K562 (cell line): ENCODE measurements at regions not wholly inside any gene's neighbourhood (a gene's known extent, or its start where the extent isn't known, plus 50 kb on each side); places are given as distances from the start of the nearest gene placed in this dataset.

Source experiments
- ATAC-seq: fragments of 200-7000 bp; cut with Tn5 transposase; 3 replicates; pipeline ENCODE4 v1.9.1; 2020; ENCODE audit warnings: moderate library complexity
- BruUV-seq: library from RNA; stranded (reverse); fragments of 400-500 nt; replicated peaks from 2 replicates; lab custom pipeline; 2021; lab: Mats Ljungman, UMichigan
- CTCF ChIA-PET: fragments of 300-600 bp; formaldehyde crosslinking; extraction: SDS; loops from one replicate; lab custom pipeline; 2021; ENCODE audit warnings: low intra/inter-chr PET ratio; lab: Yijun Ruan, JAX
- POLR2A ChIA-PET: fragments of 300-600, 350-650 bp; sonication (Branson Sonifier 250); formaldehyde crosslinking; extraction: SDS; loops from one replicate; lab custom pipeline; 2021; ENCODE audit warnings: antibody characterized with exemption, inconsistent platforms; lab: Yijun Ruan, JAX
- DNase-seq, 4 experiments: peaks; one replicate each; pipeline versions ENCODE4 v3.0.0 to v3.0.0-alpha.2; 2011 to 2018; ENCODE audit warnings: low spot score in 3 of 4, mixed read lengths in 3 of 4; ENCODE audit errors: extremely low read depth in 1 of 4
- FAIRE-seq: peaks from 2 replicates; lab custom pipeline; 2011; peaks lifted over from hg19 to GRCh38; lab: Jason Lieb, UNC
- H2AFZ ChIP-seq: 2 replicates; pipeline ENCODE4 v1.6.0; 2011; ENCODE audit warnings: low read depth, low read length, control low read depth, inconsistent platforms
- H3K27ac ChIP-seq: fragments of 200-600 bp; 3 replicates; pipeline ENCODE4 v1.8.0; 2011; ENCODE audit warnings: low read depth, mild to moderate bottlenecking, control low read depth, inconsistent platforms, low read length, moderate library complexity, mixed read lengths; ENCODE audit errors: extremely low read depth
- H3K27me3 ChIP-seq, 2 experiments: fragments of 300-600 bp in 1 of 2; 2 replicates in 1 of 2; 3 replicates in 1 of 2; pipeline versions ENCODE4 v1.6.0 to v1.8.0; 2011; ENCODE audit warnings: inconsistent platforms in 2 of 2, low read length in 2 of 2, mild to moderate bottlenecking in 1 of 2, mixed read lengths in 1 of 2, moderate library complexity in 1 of 2; ENCODE audit not compliant: control insufficient read depth in 2 of 2, insufficient read depth in 2 of 2
- H3K36me3 ChIP-seq: fragments of 300-600 bp; 3 replicates; pipeline ENCODE4 v1.8.0; 2011; ENCODE audit warnings: mild to moderate bottlenecking, low read length, inconsistent platforms; ENCODE audit not compliant: control insufficient read depth, insufficient read depth
- H3K4me1 ChIP-seq, 2 experiments: fragments of 200-600 bp in 1 of 2; replicated peaks in 1 of 2; 2 replicates in 1 of 2; 3 replicates in 1 of 2; pipeline versions ENCODE4 v1.5.1 to v1.8.0; 2011; ENCODE audit warnings: inconsistent platforms in 2 of 2, low read length in 2 of 2, mild to moderate bottlenecking in 1 of 2, mixed read lengths in 1 of 2, moderate library complexity in 1 of 2; ENCODE audit not compliant: control insufficient read depth in 2 of 2, insufficient read depth in 2 of 2
- H3K4me2 ChIP-seq: 2 replicates; pipeline ENCODE4 v1.6.1; 2011; ENCODE audit warnings: low read length, control low read depth, inconsistent platforms, mixed read lengths; ENCODE audit not compliant: insufficient read depth
- H3K4me3 ChIP-seq: fragments of 200-600 bp; sonication (generic), shearing (Covaris generic); 2 replicates; pipeline ENCODE4 v1.5.1; 2016; ENCODE audit warnings: control low read depth, inconsistent platforms
- H3K79me2 ChIP-seq: fragments of 200-600 bp; 3 replicates; pipeline ENCODE4 v1.8.0; 2011; ENCODE audit warnings: low read length, inconsistent platforms; ENCODE audit not compliant: control insufficient read depth, insufficient read depth
- H3K9ac ChIP-seq, 2 experiments: 2 replicates each; pipeline versions ENCODE4 v1.6.0 to v1.6.1; 2011; ENCODE audit warnings: low read depth in 2 of 2, low read length in 2 of 2, control low read depth in 1 of 2, inconsistent platforms in 1 of 2, mild to moderate bottlenecking in 1 of 2, mixed read lengths in 1 of 2; ENCODE audit not compliant: insufficient read depth in 1 of 2
- H3K9me1 ChIP-seq: one replicate; pipeline ENCODE4 v1.6.0; 2011; ENCODE audit warnings: inconsistent platforms, mild to moderate bottlenecking, low read length, moderate library complexity; ENCODE audit not compliant: control insufficient read depth, insufficient read depth
- H3K9me3 ChIP-seq: replicated peaks from 2 replicates; pipeline ENCODE4 v1.5.1; 2011; ENCODE audit warnings: low read depth, low read length, inconsistent platforms; ENCODE audit not compliant: control insufficient read depth, insufficient read depth
- H4K20me1 ChIP-seq: replicated peaks from 2 replicates; pipeline ENCODE4 v1.6.1; 2011; ENCODE audit warnings: low read length, inconsistent platforms, mixed read lengths; ENCODE audit not compliant: control insufficient read depth, insufficient read depth
- HBP1 ChIP-seq: fragments of 450-650 bp; formaldehyde crosslinking; IDR thresholded peaks from 2 replicates; pipeline ENCODE4 v1.4.0; 2022; ENCODE audit warnings: missing genetic modification characterization
- HES1 ChIP-seq: fragments of 450-650 bp; IDR thresholded peaks from 2 replicates; pipeline ENCODE4 v1.6.1; 2016; ENCODE audit warnings: low read depth, mild to moderate bottlenecking, moderate library complexity
- HMBOX1 ChIP-seq: sonication (generic); IDR thresholded peaks from 2 replicates; pipeline ENCODE4 v1.6.1; 2016
- HMG20A ChIP-seq: fragments of 450-650 bp; formaldehyde crosslinking; conservative IDR thresholded peaks from 2 replicates; pipeline ENCODE4 v1.4.0; 2020; ENCODE audit warnings: mild to moderate bottlenecking, mixed read lengths
- IRF2 ChIP-seq: sonication (generic); formaldehyde crosslinking; IDR thresholded peaks from 2 replicates; pipeline ENCODE4 v1.8.1; 2022; ENCODE audit warnings: mild to moderate bottlenecking, missing genetic modification reagents
- IRF9 ChIP-seq: fragments of 450-650 bp; IDR thresholded peaks from 2 replicates; pipeline ENCODE4 v1.6.1; 2016; ENCODE audit warnings: missing biosample characterization, missing genetic modification characterization
- MCM7 ChIP-seq, 2 experiments: fragments of 450-650 bp; IDR thresholded peaks; 2 replicates each; pipeline ENCODE4 v1.6.1; 2016 to 2018
- RBM22 ChIP-seq: fragments of 200-400 bp; formaldehyde crosslinking; IDR thresholded peaks from 2 replicates; pipeline ENCODE4 v1.6.1; 2018; ENCODE audit warnings: low read length, low read depth; ENCODE audit not compliant: poor library complexity, severe bottlenecking
- SETDB1 ChIP-seq: IDR thresholded peaks from one replicate; pipeline ENCODE4 v1.6.1; 2012; ENCODE audit warnings: low read length, control low read depth, inconsistent platforms
- TAF7 ChIP-seq: fragments of 450-650 bp; IDR thresholded peaks from 2 replicates; pipeline ENCODE4 v1.6.1; 2016; ENCODE audit warnings: missing genetic modification characterization, missing compliant biosample characterization
- U2AF1 ChIP-seq: fragments of 200-400 bp; formaldehyde crosslinking; optimal IDR thresholded peaks from 2 replicates; pipeline ENCODE3; 2017; ENCODE audit warnings: mild to moderate bottlenecking, low read depth, low read length, moderate library complexity
- ZBTB9 ChIP-seq: fragments of 450-650 bp; formaldehyde crosslinking; IDR thresholded peaks from 2 replicates; pipeline ENCODE4 v1.4.0; 2020; ENCODE audit warnings: mild to moderate bottlenecking, moderate library complexity
- ZMIZ1 ChIP-seq, 2 experiments: fragments of 150-350 bp in 1 of 2; IDR thresholded peaks; 2 replicates each; pipeline ENCODE4 v1.6.1; 2012 to 2016; ENCODE audit warnings: low read depth in 2 of 2, low read length in 2 of 2, mild to moderate bottlenecking in 1 of 2, moderate library complexity in 1 of 2
- ZNF253 ChIP-seq: fragments of 250-450 bp; sonication (Bioruptor Pico); conservative IDR thresholded peaks from 2 replicates; pipeline ENCODE4 v1.6.1; 2021; ENCODE audit warnings: mild to moderate bottlenecking
- ZNF707 ChIP-seq: fragments of 250-450 bp; sonication (Bioruptor Pico); conservative IDR thresholded peaks from 2 replicates; pipeline ENCODE4 v1.8.0; 2022; ENCODE audit warnings: inconsistent platforms, mild to moderate bottlenecking, moderate library complexity
- whole genome bisulfite sequencing: fragments of 100-300 bp; shearing (Covaris generic); methylation state at CpG from one replicate; pipeline ENCODE4 v1.1.6; 2016; ENCODE audit warnings: low coverage, mixed read lengths; ENCODE audit not compliant: insufficient coverage; ENCODE audit errors: missing lambda C conversion rate; 5-methylcytosine and 5-hydroxymethylcytosine counted together
- in situ Hi-C: fragments of 300-500 bp; cut with MboI; formaldehyde crosslinking; loops from 4 replicates; pipeline ENCODE4 v1.15.0; 2018; ENCODE audit warnings: inconsistent platforms, mixed read lengths
- intact Hi-C: fragments of 100-400 bp; cut with micrococcal nuclease; formaldehyde crosslinking; loops from 2 replicates; pipeline ENCODE4 v1.14.2; 2022

GRCh38 chr18:62458346-62458745, 64.5 kb upstream of the ZCCHC2 start:
- Histone ChIP-seq H3K9me1 (no peaks in the 10 kb centered on the region), H3K27me3 (no peaks in the 10 kb centered on the region), H3K79me2 (no peaks in the 10 kb centered on the region), H3K27ac (no peak overlapping the region), H4K20me1 (no peaks in the 10 kb centered on the region), H3K9ac (no peak overlapping the region), H3K4me2 (no peak overlapping the region), H3K4me1 (no peaks in the 10 kb centered on the region; a peak in 1 of 5 replicates), H3K36me3 (no peaks in the 10 kb centered on the region), H2AFZ (no peak overlapping the region), H3K9me3 (no peaks in the 10 kb centered on the region), H3K4me3 (no peak overlapping the region)
- in situ Hi-C loops (no loop called here), intact Hi-C loops (no loop called here)
- 46% methylated on average over 2 of the region's 2 CpGs for WGBS
- no TSS peak for BruUV-seq
- DNase-seq (no peak), ATAC-seq (no peak), FAIRE-seq (no peak)
- POLR2A ChIA-PET = no interaction called here
- CTCF ChIA-PET = no interaction called here
- TF ChIP-seq IRF2 = no peak
- no peak for TF ChIP-seq ZMIZ1 (IDR thresholded peaks at IDR 0.05; ENCODE audit: low read depth in 2 of 2, low read length in 2 of 2)
- no peak for TF ChIP-seq ZBTB9 (CRISPR knock-in tag)
- TF ChIP-seq HES1 = no peak
- no peak for TF ChIP-seq HMG20A (CRISPR knock-in tag)
- no peak for TF ChIP-seq MCM7 (IDR thresholded peaks at IDR 0.05)
- no peak for TF ChIP-seq HBP1 (CRISPR knock-in tag)
- no peak for TF ChIP-seq RBM22
- TF ChIP-seq TAF7 (tag) = no peak
- TF ChIP-seq ZNF707 (CRISPR knock-in tag) = no peak
- TF ChIP-seq HMBOX1 = no peak
- TF ChIP-seq IRF9 (tag) = no peak
- TF ChIP-seq ZNF253 (CRISPR knock-in tag) = no peak
- TF ChIP-seq SETDB1 = no peak
- no peak for TF ChIP-seq U2AF1
